Sigmoid colon (tissue), 3 donors: ENCODE measurements at regions not wholly inside any gene's neighbourhood (a gene's known extent, or its start where the extent isn't known, plus 50 kb on each side); places are given as distances from the start of the nearest gene placed in this dataset.

Experiments
- POLR2A ChIP-seq, 2 donors: fragments of 450-650 bp; IDR thresholded peaks; one replicate each; pipeline ENCODE4 v1.6.1; 2016; ENCODE audit warnings: antibody characterized with exemption in 2 of 2, mild to moderate bottlenecking in 2 of 2, moderate library complexity in 2 of 2
- TF ChIP-seq, protein P1 (sequence below), 4 experiments: fragments of 450-650 bp in 3 of 4; fragments of 200-600 bp in 1 of 4; IDR thresholded peaks; one replicate each; pipeline ENCODE4 v1.5.1; 2016 to 2019; ENCODE audit warnings: antibody characterized with exemption in 4 of 4, mild to moderate bottlenecking in 3 of 4, moderate library complexity in 2 of 4

DNA sequence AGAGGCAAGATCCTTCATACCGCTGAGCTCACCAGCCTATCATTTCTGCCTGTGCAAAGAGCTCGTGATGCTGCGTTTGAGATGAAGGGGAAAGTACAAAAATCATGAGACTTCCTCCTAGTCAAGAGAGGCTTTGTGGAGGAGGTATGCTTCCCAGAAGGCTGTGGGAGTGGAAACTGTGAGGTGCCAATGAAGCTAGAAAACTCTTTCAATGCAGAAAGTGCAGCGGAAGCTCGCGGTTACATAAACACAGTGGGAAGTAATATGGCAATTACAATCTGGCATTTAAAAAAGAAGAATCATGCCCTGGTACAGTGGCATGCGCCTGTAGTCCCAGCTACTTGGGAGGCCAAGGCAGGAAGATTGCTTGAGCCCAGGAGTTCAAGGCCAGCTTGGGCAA, 134.8 kb downstream of the EHF start:
- TF ChIP-seq, protein P1, sequence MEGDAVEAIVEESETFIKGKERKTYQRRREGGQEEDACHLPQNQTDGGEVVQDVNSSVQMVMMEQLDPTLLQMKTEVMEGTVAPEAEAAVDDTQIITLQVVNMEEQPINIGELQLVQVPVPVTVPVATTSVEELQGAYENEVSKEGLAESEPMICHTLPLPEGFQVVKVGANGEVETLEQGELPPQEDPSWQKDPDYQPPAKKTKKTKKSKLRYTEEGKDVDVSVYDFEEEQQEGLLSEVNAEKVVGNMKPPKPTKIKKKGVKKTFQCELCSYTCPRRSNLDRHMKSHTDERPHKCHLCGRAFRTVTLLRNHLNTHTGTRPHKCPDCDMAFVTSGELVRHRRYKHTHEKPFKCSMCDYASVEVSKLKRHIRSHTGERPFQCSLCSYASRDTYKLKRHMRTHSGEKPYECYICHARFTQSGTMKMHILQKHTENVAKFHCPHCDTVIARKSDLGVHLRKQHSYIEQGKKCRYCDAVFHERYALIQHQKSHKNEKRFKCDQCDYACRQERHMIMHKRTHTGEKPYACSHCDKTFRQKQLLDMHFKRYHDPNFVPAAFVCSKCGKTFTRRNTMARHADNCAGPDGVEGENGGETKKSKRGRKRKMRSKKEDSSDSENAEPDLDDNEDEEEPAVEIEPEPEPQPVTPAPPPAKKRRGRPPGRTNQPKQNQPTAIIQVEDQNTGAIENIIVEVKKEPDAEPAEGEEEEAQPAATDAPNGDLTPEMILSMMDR (IDR thresholded peaks at IDR 0.05) = no peak
- no peak for TF ChIP-seq POLR2A (IDR thresholded peaks at IDR 0.05)
